HEK293 (cell line): ENCODE measurements at regions not wholly inside any gene's neighbourhood (a gene's known extent, or its start where the extent isn't known, plus 50 kb on each side); places are given as distances from the start of the nearest gene placed in this dataset.

ENCODE experiments used
- CTCF ChIA-PET: fragments of 350-600 bp; formaldehyde crosslinking; extraction: SDS; loops from one replicate; lab custom pipeline; 2021; ENCODE audit warnings: antibody characterized with exemption; lab: Yijun Ruan, JAX
- POLR2A ChIA-PET: fragments of 300-600 bp; formaldehyde crosslinking; extraction: SDS; loops from one replicate; lab custom pipeline; 2020; ENCODE audit warnings: antibody characterized with exemption, inconsistent platforms; lab: Yijun Ruan, JAX
- H3K27ac ChIP-seq: fragments of 200-500 bp; sonication (Bioruptor generic); 2 replicates; pipeline ENCODE4 v1.5.1; 2014; ENCODE audit warnings: low read depth, low read length, control low read depth, inconsistent platforms; ENCODE audit errors: extremely low read depth
- H3K36me3 ChIP-seq, 2 experiments: fragments of 200-500 bp in 1 of 2; sonication (Bioruptor generic) in 1 of 2; 1 replicate in 1 of 2; 2 replicates in 1 of 2; pipeline ENCODE4 v1.5.1; 2014 to 2017; ENCODE audit warnings: inconsistent platforms in 2 of 2, low read length in 2 of 2; ENCODE audit not compliant: control insufficient read depth in 2 of 2, insufficient read depth in 1 of 2
- H3K4me1 ChIP-seq: fragments of 200-500 bp; sonication (Bioruptor generic); 2 replicates; pipeline ENCODE4 v1.5.1; 2014; ENCODE audit warnings: mild to moderate bottlenecking, low read length, inconsistent platforms; ENCODE audit not compliant: control insufficient read depth, insufficient read depth
- H3K4me3 ChIP-seq: 2 replicates; pipeline ENCODE4 v1.5.1; 2011; ENCODE audit warnings: low read depth, mild to moderate bottlenecking, control low read depth, low read length, moderate library complexity
- H3K9me3 ChIP-seq: fragments of 200-500 bp; sonication (Bioruptor generic); 2 replicates; pipeline ENCODE4 v1.5.1; 2014; ENCODE audit warnings: low read depth, low read length, inconsistent platforms; ENCODE audit not compliant: control insufficient read depth, insufficient read depth
- BCL6B ChIP-seq: fragments of 450-650 bp; formaldehyde crosslinking; IDR thresholded peaks from 2 replicates; pipeline ENCODE4 v1.5.1; 2017; ENCODE audit warnings: missing biosample characterization, missing genetic modification characterization
- PRDM10 ChIP-seq: fragments of 450-650 bp; formaldehyde crosslinking; IDR thresholded peaks from 2 replicates; pipeline ENCODE4 v1.5.1; 2016; ENCODE audit warnings: missing biosample characterization, missing genetic modification characterization
- ZBTB11 ChIP-seq: fragments of 450-650 bp; formaldehyde crosslinking; conservative IDR thresholded peaks from 2 replicates; pipeline ENCODE4 v1.5.1; 2016; ENCODE audit warnings: low read depth, missing biosample characterization, missing genetic modification characterization
- ZNF2 ChIP-seq: fragments of 450-650 bp; formaldehyde crosslinking; IDR thresholded peaks from 2 replicates; pipeline ENCODE4 v1.5.1; 2016; ENCODE audit warnings: missing biosample characterization, missing genetic modification characterization
- ZNF221 ChIP-seq: fragments of 450-650 bp; formaldehyde crosslinking; IDR thresholded peaks from 2 replicates; pipeline ENCODE4 v1.5.1; 2017; ENCODE audit warnings: missing biosample characterization, missing genetic modification characterization, borderline replicate concordance
- ZNF26 ChIP-seq: fragments of 450-650 bp; formaldehyde crosslinking; IDR thresholded peaks from 2 replicates; pipeline ENCODE4 v1.5.1; 2016; ENCODE audit warnings: missing biosample characterization, missing genetic modification characterization
- ZNF362 ChIP-seq: fragments of 450-650 bp; formaldehyde crosslinking; IDR thresholded peaks from 2 replicates; pipeline ENCODE4 v1.5.1; 2016; ENCODE audit warnings: missing biosample characterization, missing genetic modification characterization
- ZNF398 ChIP-seq: fragments of 450-650 bp; formaldehyde crosslinking; IDR thresholded peaks from 2 replicates; pipeline ENCODE4 v1.5.1; 2017; ENCODE audit warnings: missing biosample characterization, missing genetic modification characterization
- ZNF501 ChIP-seq: fragments of 450-650 bp; formaldehyde crosslinking; IDR thresholded peaks from 2 replicates; pipeline ENCODE4 v1.5.1; 2016; ENCODE audit warnings: missing biosample characterization, missing genetic modification characterization
- ZNF600 ChIP-seq: fragments of 450-650 bp; formaldehyde crosslinking; IDR thresholded peaks from 2 replicates; pipeline ENCODE4 v1.5.1; 2016; ENCODE audit warnings: missing biosample characterization, missing genetic modification characterization
- ZNF623 ChIP-seq: fragments of 450-650 bp; formaldehyde crosslinking; IDR thresholded peaks from 2 replicates; pipeline ENCODE4 v1.5.1; 2016; ENCODE audit warnings: missing biosample characterization, missing genetic modification characterization
- ZNF664 ChIP-seq: fragments of 450-650 bp; formaldehyde crosslinking; IDR thresholded peaks from 2 replicates; pipeline ENCODE4 v1.5.1; 2016; ENCODE audit warnings: missing biosample characterization, missing genetic modification characterization
- ZSCAN18 ChIP-seq: fragments of 450-650 bp; formaldehyde crosslinking; IDR thresholded peaks from 2 replicates; pipeline ENCODE4 v1.5.1; 2016; ENCODE audit warnings: missing biosample characterization, missing genetic modification characterization

GRCh38 chr5:73363911-73364730 lies 84.5 kb downstream of the FOXD1 start:
- Histone ChIP-seq H3K4me3 (no peak overlapping the region), H3K4me1 (peaks cover 3% of the 10 kb centered on the region; the same call in 1 of the 2 replicates), H3K27ac (no peak overlapping the region), H3K36me3 (no peaks in the 10 kb centered on the region), H3K9me3 (no peaks in the 10 kb centered on the region)
- CTCF ChIA-PET: interaction anchor here (0.6 to 2.5 kb wide), 2 partner anchors 11 to 148 kb away, joined by 3 to 14 read pairs; no protein-coding TSS in a partner anchor
- POLR2A ChIA-PET: interaction anchor here (1.3 kb wide), 1 partner anchor 148 kb away, joined by 3 read pairs; no protein-coding TSS in a partner anchor
- TF ChIP-seq BCL6B (tag by site-specific recombination) (peak; percentile 49; the same call in 1 of the 2 replicates), ZNF501 (no peak), ZNF398 (tag by site-specific recombination) (0 out of 2 replicates have a peak, but pooled peaks have one; percentile 22), PRDM10 (tag by site-specific recombination) (0 out of 2 replicates have a peak, but pooled peaks have one; percentile 12)

GRCh38 chr5:73359395-73359794 lies 89.2 kb downstream of the FOXD1 start:
- ChIA-PET POLR2A (no interaction called here), CTCF (interaction anchor here (0.6 kb wide), 1 partner anchor 233 kb away, joined by 3 read pairs; no protein-coding TSS in a partner anchor)
- TF ChIP-seq ZNF362 (tag by site-specific recombination): no peak
- H3K27ac ChIP-seq: no peak overlapping the region
- H3K36me3 ChIP-seq: no peaks in the 10 kb centered on the region
- H3K4me1 ChIP-seq: no peaks in the 10 kb centered on the region; the same call in 1 of the 2 replicates
- H3K9me3 ChIP-seq: no peaks in the 10 kb centered on the region
- H3K4me3 ChIP-seq: no peak overlapping the region

- ChIA-PET POLR2A (no interaction called here), CTCF (no interaction called here)
- H3K9me3 ChIP-seq: no peaks in the 10 kb centered on the region
- H3K27ac ChIP-seq: no peak overlapping the region
- H3K36me3 ChIP-seq: no peaks in the 10 kb centered on the region
- no peak overlapping the region for H3K4me3 ChIP-seq
- H3K4me1 ChIP-seq: no peaks in the 10 kb centered on the region
- TF ChIP-seq ZNF2 (tag by site-specific recombination) (no peak), ZSCAN18 (no peak), ZNF623 (tag by site-specific recombination) (no peak), ZNF221 (tag by site-specific recombination) (no peak), ZBTB11 (tag by site-specific recombination) (no peak), ZNF600 (no peak), ZNF26 (tag by site-specific recombination) (no peak), ZNF664 (tag by site-specific recombination) (no peak)
Observed at GRCh38 chr5:73358366-73358765, 90.2 kb downstream of the FOXD1 start.
